ENCODE measurements at regions not wholly inside any gene's neighbourhood (a gene's known extent, or its start where the extent isn't known, plus 50 kb on each side); places are given as distances from the start of the nearest gene placed in this dataset.

DNA sequence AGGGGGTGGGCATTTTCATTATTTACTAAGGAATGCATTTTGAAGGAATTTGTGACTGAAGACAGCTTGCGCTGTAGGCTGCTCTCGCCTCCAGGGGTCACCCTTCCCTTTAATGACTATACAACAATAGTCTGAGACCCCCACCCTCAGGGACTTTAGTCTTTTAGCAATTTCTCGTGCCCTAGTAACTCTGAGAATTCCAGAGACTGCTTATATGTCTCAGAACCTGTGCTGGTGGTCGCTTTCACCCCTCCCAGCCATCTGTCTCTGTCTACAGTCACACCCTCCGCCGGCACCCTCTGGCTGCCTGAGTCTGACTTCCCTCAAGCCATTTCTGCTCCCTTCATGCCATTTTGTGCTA, 671.4 kb downstream of the NR2F1-AS1 start:
- TF ChIP-seq, protein P1, sequence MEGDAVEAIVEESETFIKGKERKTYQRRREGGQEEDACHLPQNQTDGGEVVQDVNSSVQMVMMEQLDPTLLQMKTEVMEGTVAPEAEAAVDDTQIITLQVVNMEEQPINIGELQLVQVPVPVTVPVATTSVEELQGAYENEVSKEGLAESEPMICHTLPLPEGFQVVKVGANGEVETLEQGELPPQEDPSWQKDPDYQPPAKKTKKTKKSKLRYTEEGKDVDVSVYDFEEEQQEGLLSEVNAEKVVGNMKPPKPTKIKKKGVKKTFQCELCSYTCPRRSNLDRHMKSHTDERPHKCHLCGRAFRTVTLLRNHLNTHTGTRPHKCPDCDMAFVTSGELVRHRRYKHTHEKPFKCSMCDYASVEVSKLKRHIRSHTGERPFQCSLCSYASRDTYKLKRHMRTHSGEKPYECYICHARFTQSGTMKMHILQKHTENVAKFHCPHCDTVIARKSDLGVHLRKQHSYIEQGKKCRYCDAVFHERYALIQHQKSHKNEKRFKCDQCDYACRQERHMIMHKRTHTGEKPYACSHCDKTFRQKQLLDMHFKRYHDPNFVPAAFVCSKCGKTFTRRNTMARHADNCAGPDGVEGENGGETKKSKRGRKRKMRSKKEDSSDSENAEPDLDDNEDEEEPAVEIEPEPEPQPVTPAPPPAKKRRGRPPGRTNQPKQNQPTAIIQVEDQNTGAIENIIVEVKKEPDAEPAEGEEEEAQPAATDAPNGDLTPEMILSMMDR (IDR thresholded peaks at IDR 0.05 in 4 of 5, conservative IDR thresholded peaks at IDR 0.05 in 1 of 5): no peak
- no peak for TF ChIP-seq POLR2A (IDR thresholded peaks at IDR 0.05)
